GM19025 (cell line): ENCODE measurements at regions not wholly inside any gene's neighbourhood (a gene's known extent, or its start where the extent isn't known, plus 50 kb on each side); places are given as distances from the start of the nearest gene placed in this dataset.

ENCODE experiments used
- ATAC-seq: cut with Tn5 transposase; IDR thresholded peaks from one replicate; pipeline ENCODE4 v1.9.1; 2021; ENCODE audit warnings: mild to moderate bottlenecking, low read depth, moderate library complexity; ENCODE audit not compliant: unreplicated experiment

DNA sequence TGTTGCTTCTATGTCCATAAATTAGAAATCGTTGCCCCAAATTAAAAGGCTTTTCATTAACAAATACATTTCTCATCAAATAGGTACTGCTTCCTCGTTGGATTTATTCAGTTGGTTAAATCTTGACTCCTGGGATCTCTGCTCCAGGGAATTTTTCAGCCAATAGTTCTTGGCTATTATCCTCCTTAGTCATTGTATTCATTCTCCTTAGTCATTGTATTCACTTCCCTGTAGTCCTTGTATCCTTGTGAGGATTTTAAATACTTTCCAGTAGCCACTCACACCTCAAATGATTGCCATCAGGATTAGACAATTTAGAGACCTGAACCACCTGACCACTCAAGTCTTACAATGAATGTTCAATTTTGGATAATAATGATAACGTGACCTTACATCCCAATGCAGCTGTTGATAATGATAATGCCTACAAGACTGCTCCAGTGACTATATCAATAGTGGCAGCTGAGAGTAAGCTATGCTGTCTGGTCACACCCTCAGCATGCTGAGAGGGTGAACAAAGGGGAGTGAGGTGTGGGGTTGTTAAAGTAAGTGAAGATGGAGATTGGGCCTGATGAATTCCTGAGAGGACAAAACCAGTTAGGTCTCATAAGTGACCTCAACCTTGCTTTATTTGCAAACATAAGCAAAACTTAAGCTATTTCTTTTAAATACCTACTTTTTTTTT, 193.7 kb upstream of the RTL1 start:
- no peak for ATAC-seq

DNA sequence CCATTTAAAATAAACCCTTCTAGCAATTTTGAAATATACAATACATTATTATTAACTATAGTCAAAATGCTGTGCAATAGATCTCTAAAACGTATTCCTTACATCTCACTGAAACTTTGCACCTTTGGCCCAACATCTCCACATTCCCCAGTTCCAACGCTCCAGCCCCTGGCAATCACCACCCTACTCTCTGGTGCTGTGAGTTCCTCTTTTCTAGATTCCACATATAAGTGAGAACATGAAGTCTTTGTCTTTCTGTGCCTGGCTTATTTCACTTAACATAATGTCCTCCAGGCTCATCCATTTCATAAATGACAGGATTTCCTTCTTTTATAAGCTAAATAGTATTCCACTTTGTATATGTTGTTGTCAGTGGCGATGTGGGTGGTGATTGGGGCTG, 194.7 kb upstream of the RTL1 start:
- ATAC-seq = no peak

DNA sequence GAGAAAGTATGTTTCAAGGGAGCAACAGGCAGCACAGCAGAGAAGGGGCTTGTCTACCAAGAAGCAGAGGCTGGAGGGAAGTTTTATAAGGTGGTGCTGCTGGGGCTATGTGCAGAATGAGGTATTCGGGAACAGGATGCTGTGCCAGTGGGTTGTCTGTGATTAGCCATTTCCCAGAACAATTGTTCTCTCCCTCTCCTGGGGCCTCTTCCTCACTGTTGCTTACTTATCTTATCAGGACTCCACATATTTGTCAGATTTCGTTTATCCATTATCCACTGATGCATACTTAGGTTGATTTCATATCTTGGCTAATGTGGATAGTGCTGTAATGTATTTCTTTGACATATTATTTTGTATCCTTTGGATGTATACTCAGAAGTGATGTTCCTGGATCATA, 195.1 kb upstream of the RTL1 start:
- no peak for ATAC-seq

DNA sequence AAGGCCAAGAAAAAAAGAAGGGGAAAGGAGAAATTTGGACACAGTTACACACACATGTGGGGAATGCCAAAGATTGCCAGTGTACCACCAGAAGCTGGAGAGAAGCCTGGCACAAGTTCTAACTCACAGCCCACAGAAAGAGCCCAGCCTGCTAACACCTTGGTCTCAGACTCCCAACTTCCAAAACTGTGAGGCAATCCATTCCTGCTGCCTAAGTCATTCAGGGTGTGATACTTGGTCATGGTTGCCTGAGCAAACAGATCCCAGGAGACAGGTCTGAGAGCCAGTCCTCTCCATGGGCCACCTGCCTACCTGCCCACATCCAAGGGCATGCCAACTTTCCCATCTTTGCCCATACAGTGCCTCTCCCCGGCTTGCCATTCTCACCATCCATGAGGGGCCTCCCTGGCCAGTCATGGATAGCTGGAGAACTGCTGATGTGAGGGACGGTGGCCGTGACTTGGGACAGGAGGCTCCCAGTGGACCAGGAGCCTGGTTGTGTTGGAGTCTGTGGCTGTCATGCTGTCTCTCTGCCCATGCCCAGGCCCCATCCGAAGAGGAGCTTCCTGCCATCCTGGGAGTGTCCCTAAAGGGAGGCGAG, 198.0 kb upstream of the RTL1 start:
- no peak for ATAC-seq

DNA sequence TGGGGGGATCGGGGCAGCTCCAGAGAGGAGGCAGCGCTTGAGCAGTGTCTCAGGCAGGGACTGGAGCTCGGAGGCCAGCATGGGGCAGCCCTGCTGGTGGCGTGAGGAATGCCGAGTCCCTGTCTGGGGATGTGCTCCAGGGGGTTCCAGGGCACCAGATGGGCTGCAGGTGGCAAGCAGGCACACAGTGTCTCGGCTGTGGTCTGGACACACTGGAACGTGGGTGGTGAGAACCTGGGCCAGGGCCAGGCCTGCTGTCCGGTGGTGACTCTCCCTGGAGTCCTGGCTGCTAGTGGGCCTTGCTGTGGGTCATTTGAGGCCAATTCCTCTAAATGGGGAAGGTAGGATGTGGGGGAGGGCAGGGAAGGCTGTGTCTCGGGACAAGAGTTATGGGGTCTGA, 199.4 kb upstream of the RTL1 start:
- ATAC-seq = no peak

DNA sequence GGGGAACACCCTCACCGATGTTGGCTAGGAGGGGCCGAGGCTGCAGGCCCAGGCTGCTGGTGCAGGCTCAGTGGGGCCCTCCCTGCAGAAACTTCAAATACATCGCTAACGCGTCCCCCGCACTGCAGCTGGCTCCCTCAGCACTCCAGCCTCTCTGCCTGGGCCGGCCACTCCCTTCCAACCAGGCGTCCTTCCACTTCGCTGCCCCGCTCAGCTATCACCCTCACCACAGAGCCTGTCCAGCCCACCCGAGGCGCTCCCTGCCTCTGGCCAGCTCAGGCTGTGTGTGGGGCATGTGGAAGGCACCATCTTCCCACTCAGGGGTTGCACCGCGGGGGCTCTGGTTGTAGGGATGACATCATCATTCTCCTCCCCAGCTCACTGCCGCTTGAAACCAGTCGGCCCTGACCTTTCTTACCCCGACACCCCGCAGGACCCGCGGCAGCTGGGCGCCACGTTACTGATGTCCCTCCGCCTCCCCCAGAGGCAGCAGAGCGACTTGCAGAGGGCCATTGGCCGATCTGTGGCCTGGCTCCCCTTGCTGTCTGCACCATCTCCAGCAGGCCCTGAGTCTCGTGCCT, 199.9 kb upstream of the RTL1 start:
- no peak for ATAC-seq

DNA sequence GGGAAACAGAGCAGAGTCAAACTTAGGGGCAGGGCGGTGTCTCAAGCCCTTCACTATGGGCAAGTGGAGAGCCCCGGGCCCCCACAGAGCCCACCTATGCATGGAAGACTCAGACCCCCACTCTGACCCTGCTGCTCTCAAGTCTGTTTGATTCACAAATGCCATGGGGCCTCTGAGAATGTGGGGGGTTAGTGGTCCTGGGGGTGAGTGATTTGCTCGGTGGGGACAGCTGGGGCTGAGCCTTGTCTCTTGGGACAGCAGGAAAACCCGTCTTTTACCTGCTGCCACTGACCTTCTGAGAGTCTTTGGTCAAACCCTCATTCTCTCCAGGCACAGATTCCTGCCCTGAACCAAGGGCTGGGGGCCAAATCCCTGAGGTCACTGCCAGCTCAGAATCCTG, 201.0 kb upstream of the RTL1 start:
- ATAC-seq = no peak

DNA sequence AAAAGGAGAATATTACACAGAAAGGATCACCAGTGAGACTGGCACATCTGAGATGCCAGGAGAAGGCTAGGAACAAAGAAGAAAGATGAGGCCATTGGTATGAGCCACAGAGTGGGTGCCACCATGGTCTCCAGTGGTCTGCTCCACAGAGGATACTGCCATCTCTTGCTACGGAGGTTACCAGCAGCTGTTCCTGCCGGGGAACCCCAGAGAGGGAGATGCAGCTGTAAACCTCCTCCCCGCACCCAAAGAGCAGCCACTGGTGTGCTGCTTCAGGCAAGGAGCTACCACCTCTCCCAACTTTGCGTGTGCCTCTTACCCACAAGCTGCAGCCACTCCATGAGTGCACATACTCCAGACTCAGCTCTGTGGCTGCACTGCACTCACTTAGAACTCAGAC, 201.5 kb upstream of the RTL1 start:
- no peak for ATAC-seq

DNA sequence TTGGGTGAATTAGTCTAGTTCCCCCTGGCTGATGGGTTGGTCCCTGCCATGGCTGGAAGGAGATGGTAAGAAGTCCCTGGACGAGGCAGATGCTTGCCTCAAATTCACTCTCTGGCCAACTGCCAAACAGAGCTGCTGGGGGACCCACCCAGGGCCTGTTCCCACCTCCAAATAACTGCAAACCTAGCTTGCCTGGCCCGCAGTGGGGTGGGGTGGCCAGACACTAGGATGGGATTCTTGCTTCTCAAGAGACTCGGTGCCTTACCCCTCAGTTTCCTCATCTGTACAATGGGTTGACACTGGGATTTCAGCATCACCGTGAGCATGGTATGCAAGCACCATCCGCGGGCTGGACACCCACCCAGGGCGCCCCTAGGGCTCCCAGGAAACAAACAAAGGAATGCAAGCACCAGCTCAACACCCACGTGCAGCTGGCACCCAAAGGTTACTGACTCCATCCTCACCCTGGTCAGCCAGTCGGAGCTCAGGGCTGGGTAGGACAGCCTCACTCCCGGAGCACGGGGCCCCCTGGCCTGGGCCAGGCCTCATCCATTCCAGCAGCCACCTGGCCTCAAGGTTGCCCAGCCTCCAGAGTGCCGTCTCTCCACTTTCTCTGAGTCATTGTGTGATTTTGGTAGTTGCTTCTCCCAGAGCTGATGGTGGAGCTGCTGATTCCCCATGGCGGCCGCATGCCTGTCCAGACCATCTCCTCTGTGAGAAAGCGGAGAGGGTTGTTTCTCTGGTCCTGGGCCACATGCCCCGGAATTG, 205.2 kb upstream of the RTL1 start:
- ATAC-seq = no peak

DNA sequence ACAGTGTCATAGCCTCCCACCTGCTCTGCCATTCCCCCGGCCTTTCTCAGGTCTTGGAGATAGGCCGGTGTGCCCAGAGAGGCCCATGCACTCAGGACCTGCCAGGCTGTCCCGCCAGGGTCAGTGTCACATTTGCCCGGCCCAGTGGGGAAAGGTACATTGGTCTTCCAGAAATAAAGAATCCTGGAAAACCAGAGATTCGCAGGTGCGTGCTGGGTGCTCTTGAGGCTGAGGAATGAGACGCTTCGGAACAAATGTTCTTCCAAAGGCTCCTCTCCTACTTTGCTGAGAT, 205.8 kb upstream of the RTL1 start:
- no peak for ATAC-seq

DNA sequence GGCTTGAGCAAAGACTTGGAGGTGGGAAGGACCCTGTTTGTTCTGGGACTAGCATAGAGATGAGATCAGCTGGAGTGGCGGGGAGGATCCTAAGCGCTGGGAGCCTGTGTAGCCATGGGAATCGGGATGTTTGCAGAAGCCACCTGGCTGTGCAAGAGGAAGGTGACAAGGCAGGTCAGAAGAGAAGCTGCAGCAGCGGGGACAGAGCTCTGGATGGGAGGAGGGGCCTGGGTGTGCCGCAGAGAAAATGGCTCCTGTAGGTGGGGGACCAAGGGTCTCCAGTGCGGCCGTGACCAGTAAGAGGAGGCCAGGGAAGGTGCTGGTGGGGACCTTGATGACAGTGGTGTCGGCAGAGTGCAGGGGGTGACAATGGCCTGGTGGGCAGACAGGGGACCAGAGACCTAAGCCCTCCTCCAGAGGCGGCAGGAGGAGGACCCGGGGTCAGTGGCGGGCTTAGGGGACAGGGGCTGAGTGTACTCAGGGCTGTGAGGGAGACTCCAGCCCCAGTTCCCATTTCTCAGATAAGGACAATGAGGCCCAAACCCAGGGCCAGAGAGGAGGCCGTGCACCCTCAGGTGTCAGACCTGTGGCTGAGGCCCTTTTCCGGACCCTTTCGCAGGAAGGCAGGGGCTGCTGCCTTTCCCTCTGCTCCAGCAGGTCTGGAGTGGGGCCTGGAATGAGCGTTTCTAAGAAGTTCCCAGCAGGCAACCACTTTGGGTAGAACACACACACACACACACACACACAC, 206.6 kb upstream of the RTL1 start:
- no peak for ATAC-seq

DNA sequence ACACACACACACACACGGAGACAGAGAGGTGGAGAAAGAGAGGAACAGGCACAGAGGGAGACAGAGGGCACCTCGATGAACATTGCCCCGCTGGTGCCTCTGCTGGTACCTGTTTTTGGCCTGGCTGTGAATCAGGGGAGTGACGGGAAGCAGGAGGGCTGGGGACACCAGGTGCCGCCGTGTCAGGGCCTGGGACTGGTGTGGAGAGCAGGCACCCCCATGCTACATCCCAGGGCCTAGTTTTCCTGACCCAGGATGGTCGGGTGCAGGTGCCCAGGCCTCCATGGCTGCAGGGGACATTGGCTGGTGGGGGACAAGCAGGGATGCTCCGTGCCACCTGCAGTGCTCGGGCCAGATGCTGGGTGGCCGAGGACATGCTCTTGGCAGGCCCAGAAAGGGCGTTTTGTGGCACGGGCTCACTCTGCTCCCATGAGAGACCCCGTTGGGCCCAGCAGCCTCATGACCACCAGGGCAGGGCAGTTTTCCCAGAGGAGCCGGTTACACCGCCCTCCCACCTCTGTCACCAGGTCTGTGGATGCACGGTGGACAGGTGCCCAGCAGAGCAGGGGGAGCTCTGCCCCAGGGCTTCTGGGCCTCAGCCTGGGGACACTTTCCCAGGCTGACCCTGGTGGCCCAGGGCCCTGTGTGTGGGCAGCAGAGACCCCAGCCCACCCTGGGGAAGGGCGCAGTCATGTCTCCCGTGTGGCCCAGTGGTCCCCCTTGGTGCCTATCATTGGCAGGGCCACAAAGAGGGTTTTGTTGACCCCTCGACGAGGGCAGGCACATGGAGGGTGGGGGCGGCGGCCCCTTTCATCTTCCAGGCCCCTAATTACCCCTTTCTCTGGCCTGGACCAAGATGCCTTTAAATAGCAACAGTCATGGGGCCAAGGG, 207.5 kb upstream of the RTL1 start:
- no peak for ATAC-seq

DNA sequence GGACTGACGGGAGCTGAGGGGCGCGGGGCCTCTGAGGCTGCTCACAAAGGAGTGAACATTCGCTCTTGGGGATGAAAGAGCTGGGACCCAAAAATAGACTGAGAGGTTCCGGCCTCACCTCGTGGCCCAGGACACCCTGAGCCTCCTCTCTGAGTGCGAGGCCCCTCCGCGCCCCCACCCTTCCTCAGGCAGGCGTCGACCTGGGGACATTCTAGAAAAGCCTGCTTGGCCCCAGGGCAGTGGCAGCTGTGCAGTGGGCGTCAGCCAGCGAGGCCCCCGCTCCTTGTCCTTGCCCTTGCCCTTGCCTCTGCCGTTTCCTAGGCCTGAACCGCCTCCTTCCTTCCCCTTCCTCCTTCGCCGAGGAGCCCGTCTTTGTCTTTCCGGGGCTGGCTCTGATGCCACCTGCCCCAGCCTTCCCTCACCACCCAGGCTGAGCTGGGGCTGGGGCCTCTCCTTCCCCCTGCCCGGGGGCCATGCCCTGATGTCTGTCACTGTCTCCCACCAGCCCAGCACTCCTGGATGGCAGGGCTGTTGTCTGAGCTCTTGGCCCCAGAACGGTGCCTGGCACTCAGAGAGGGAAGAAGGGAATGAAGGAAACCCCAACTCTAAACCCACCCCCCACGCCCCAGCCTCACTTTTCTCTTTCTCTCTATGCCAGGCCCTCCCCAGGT, 208.2 kb upstream of the RTL1 start:
- no peak for ATAC-seq

DNA sequence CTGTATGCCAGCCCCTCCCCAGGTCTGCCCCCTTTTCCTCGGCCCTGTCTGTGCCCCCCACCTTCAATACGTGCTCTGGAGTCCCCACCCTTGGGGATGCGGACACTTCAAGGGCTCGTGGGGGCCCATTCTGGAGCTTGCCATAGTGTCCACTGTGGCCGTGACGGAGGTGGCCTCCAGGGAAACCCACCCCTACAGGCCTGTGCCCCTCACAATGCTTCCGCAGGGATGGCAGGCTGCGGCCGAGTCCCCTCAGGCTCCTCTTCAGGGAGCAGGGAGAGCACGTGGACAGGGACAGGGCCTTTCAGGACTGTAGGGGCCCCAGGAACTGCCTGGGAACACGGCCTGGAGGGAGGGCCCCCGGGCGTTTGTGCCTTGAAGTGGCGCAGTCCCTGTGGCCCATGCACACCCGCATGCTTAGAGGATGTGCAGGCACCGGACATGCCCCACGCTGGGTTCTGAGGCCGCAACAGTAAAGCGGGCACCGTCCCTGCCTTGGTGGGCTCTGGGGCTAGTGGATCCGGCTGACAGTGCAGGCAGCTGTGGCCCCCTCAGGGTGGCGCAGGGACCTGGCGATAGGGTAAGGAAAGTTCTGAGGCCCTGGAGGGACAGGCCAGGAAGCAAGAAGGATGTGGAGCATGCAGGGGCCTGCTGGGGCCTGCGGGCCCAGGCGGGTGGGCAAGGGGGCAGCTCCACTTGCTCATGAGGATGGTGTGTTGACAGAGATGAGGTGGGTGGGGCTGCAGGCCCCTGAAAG, 209.0 kb upstream of the RTL1 start:
- ATAC-seq = no peak

DNA sequence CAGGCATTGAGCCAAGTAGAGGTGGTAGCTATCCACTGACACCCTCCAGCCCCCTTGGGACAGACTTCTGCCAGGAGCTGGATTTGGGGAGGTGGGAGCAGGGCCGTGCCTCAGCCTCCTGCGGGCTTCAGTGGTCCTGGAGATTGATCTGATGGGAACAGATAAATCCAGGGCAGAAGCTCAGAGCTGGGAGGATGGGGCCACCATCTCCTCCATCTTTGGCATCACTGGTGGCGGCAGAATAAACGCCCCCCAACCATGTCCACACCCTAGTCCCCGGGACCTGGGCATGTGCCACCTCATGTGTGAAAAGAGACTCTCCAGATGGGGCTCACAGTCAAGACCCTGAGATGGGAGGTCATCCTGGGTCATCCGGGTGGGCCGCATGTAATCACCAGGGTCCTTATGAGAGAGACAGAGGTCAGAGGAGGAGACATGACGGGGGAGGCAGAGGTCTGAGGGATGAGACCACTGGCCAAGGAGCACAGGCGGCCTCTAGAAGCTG, 209.6 kb upstream of the RTL1 start:
- ATAC-seq = no peak

DNA sequence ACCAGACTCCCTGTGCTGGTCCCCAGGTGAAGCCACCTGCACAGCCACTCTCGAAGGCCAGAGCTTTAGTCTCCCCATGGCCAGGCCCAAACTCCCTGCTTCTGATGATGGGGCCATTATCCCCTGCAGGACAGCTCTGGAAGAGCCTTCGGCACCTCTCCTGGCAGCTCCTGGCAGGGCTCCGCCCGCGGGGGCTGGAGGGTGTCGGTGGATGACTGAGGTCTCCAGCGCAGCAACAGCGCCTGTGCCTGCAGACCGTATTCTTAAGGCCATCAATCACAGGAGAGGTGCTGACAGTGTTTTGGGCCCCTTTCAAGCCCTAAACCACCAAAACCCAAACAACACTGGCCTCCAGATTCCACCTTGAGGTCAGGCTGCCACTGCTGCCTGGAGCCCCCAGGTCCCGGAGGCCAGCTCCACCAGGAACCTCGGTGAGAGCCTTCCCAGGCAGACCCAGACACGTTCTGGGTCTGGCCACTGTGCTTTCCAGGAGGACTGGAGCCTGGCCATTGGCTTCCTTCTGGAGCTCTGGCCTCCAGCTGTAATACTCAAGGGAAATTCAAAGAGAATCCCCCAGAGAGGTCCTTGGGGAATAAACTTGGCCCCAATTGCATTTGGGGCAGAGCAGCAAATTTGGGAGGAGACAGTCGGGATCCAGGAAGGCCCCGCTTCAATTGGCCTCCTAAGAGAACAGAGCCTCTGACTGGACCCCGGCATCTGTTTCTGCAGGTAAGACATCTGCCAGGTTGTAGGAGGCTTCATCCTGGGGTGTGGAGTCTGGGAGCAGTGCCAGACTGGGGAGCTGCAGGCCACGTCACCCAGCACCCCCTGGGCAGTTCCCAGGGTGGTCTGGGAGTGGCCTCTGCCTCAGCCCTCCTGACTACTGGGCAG, 210.6 kb upstream of the RTL1 start:
- ATAC-seq = no peak

DNA sequence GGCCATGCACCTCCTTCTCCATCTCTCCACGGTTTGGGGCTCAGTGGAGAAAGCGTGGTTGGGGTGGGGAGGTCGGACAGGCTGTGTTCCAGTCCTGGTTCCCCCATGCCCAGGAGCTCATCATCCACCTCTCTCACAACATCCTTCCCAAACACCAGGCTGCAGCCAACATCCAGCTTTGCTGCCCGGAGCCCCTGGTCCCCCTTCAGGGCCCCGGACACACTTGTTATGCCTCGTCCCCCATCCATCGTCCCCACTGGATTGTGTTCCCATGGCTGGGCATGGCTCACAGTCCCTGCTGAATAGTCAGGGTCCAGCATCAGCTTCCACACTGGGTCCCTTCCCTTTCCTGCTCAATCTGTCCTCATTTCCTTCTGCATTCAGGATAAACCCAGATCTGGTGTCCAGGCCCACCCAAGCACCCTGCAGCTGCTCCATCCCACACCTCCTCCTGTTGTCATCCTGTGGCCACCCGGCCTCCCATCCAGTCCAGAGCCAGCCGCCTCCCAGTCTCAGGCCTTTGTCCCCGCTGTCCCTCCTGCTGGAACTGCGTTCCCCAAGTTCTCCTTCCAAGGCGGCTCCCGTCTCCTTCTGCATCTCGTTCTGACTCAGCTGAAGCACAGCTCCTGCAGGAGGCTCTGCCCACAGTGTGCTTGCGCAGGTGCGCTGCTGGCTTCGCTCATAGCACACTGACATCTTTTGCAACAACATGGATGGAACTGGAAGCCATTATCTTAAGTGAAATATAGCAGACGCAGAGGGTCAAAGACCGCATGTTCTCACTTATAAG, 211.4 kb upstream of the RTL1 start:
- no peak for ATAC-seq
